ENCODE measurements at regions not wholly inside any gene's neighbourhood (a gene's known extent, or its start where the extent isn't known, plus 50 kb on each side); places are given as distances from the start of the nearest gene placed in this dataset.

GRCh38 chr16:59826767-59827166, 1092.7 kb upstream of the GOT2 start:
- TF ChIP-seq CTCF (IDR thresholded peaks at IDR 0.05 in 8 of 11, conservative IDR thresholded peaks at IDR 0.05 in 3 of 11) (no peak), POLR2A (IDR thresholded peaks at IDR 0.05) (no peak), POLR2AphosphoS5 (IDR thresholded peaks at IDR 0.05) (no peak)
